Tibial artery (tissue), 4 donors: ENCODE measurements at regions not wholly inside any gene's neighbourhood (a gene's known extent, or its start where the extent isn't known, plus 50 kb on each side); places are given as distances from the start of the nearest gene placed in this dataset.

ENCODE experiments used
- DNase-seq, 2 donors: peaks; one replicate each; pipeline ENCODE4 v3.0.0-alpha.2; 2019
- H3K27ac ChIP-seq, 2 donors: fragments of 200-600 bp; sonication (generic) in 1 of 2; 1 replicate in 1 of 2; 2 replicates in 1 of 2; pipeline ENCODE4 v1.5.1; 2018 to 2019; ENCODE audit warnings: mild to moderate bottlenecking in 1 of 2
- H3K27me3 ChIP-seq, 2 donors: fragments of 200-600 bp; sonication (generic) in 1 of 2; one replicate each; pipeline versions ENCODE4 v1.5.1 to v1.6.0; 2016 to 2019
- H3K36me3 ChIP-seq, 3 donors: fragments of 200-600 bp; sonication (generic) in 2 of 3; one replicate each; pipeline ENCODE4 v1.5.1; 2016 to 2019; ENCODE audit warnings: mild to moderate bottlenecking in 2 of 3
- H3K4me1 ChIP-seq, 4 donors: fragments of 200-600 bp; sonication (generic) in 2 of 4; 1 replicate in 3 of 4; 2 replicates in 1 of 4; pipeline ENCODE4 v1.5.1; 2016 to 2019
- H3K4me3 ChIP-seq, 2 donors: fragments of 200-600 bp; sonication (generic) in 1 of 2; 1 replicate in 1 of 2; 2 replicates in 1 of 2; pipeline ENCODE4 v1.5.1; 2018 to 2019; ENCODE audit warnings: mild to moderate bottlenecking in 2 of 2
- H3K9me3 ChIP-seq, 3 donors: fragments of 200-600 bp; sonication (generic) in 1 of 3; one replicate each; pipeline ENCODE4 v1.5.1; 2016 to 2019
- CTCF ChIP-seq, 2 experiments: fragments of 200-600 bp in 1 of 2; fragments of 450-650 bp in 1 of 2; IDR thresholded peaks; one replicate each; pipeline ENCODE4 v1.5.1; 2017 to 2019; ENCODE audit warnings: antibody characterized with exemption in 2 of 2, mild to moderate bottlenecking in 1 of 2, moderate library complexity in 1 of 2
- intact Hi-C: fragments of 100-400 bp; cut with DNase I; formaldehyde crosslinking; loops from one replicate; pipeline ENCODE4 v1.15.0; 2023; ENCODE audit warnings: low total_unique reads

- DNase-seq = no peak
- H3K9me3 ChIP-seq = no peaks in the 10 kb centered on the region
- no peaks in the 10 kb centered on the region for H3K4me1 ChIP-seq
- intact Hi-C loops = no loop called here
- no peak for TF ChIP-seq CTCF (IDR thresholded peaks at IDR 0.05)
- no peak overlapping the region for H3K27ac ChIP-seq
- no peaks in the 10 kb centered on the region for H3K36me3 ChIP-seq
- no peak overlapping the region for H3K4me3 ChIP-seq
- no peaks in the 10 kb centered on the region for H3K27me3 ChIP-seq
These were observed 413.4 kb upstream of the ADAMTS5 start for GRCh38 chr21:27380303-27380702.

- H3K36me3 ChIP-seq = no peaks in the 10 kb centered on the region
- intact Hi-C loops = no loop called here
- H3K27me3 ChIP-seq = no peaks in the 10 kb centered on the region
- peaks cover 0 to 5% (median 0%) of the 10 kb centered on the region in 4 donors for H3K4me1 ChIP-seq
- no peaks in the 10 kb centered on the region for H3K9me3 ChIP-seq
- TF ChIP-seq CTCF (IDR thresholded peaks at IDR 0.05) = no peak
- no peak overlapping the region for H3K4me3 ChIP-seq
- H3K27ac ChIP-seq = no peak overlapping the region
- no peak for DNase-seq
These were observed 412.5 kb upstream of the ADAMTS5 start for GRCh38 chr21:27379354-27379753.

- intact Hi-C loops = no loop called here
- no peak for DNase-seq
- no peak for TF ChIP-seq CTCF (IDR thresholded peaks at IDR 0.05)
These were observed 405.5 kb upstream of the ADAMTS5 start for GRCh38 chr21:27372381-27372780.

GRCh38 chr21:27371975-27372331, 405.1 kb upstream of the ADAMTS5 start:
- no peak overlapping the region for H3K4me3 ChIP-seq
- DNase-seq = no peak
- no peak overlapping the region for H3K27ac ChIP-seq
- intact Hi-C loops = no loop called here
- no peak for TF ChIP-seq CTCF (IDR thresholded peaks at IDR 0.05)
- H3K9me3 ChIP-seq = no peaks in the 10 kb centered on the region
- H3K27me3 ChIP-seq = no peaks in the 10 kb centered on the region
- H3K36me3 ChIP-seq = no peaks in the 10 kb centered on the region
- H3K4me1 ChIP-seq = peaks cover 0 to 44% (median 3%) of the 10 kb centered on the region in 4 donors

More at GRCh38 chr21:27372381-27372780, 405.5 kb upstream of the ADAMTS5 start:
- Histone ChIP-seq H3K4me3 (no peak overlapping the region), H3K27ac (no peak overlapping the region), H3K36me3 (no peaks in the 10 kb centered on the region), H3K27me3 (no peaks in the 10 kb centered on the region), H3K9me3 (no peaks in the 10 kb centered on the region), H3K4me1 (peaks cover 0 to 44% (median 3%) of the 10 kb centered on the region in 4 donors)

- H3K4me3 ChIP-seq = no peak overlapping the region
- no peak for TF ChIP-seq CTCF (IDR thresholded peaks at IDR 0.05)
- H3K27me3 ChIP-seq = no peaks in the 10 kb centered on the region
- no peaks in the 10 kb centered on the region for H3K9me3 ChIP-seq
- DNase-seq = no peak
- H3K27ac ChIP-seq = no peak overlapping the region
- no peaks in the 10 kb centered on the region for H3K36me3 ChIP-seq
- intact Hi-C loops = no loop called here
- H3K4me1 ChIP-seq = peaks cover 0 to 44% (median 3%) of the 10 kb centered on the region in 4 donors
These were observed 404.5 kb upstream of the ADAMTS5 start for GRCh38 chr21:27371115-27371974.
